PC-3 (cell line): ENCODE measurements at regions not wholly inside any gene's neighbourhood (a gene's known extent, or its start where the extent isn't known, plus 50 kb on each side); places are given as distances from the start of the nearest gene placed in this dataset.

Source experiments
- ATAC-seq: fragments of 200-7000 bp; cut with Tn5 transposase; 2 replicates; pipeline ENCODE4 v1.9.1; 2020; ENCODE audit warnings: mild to moderate bottlenecking, moderate library complexity
- BruUV-seq: library from RNA; stranded (reverse); fragments of 400-500 nt; replicated peaks from 2 replicates; lab custom pipeline; 2021; lab: Mats Ljungman, UMichigan
- CTCF ChIA-PET: fragments of 300-600 bp; sonication (Branson Sonifier 250); formaldehyde crosslinking; loops from one replicate; lab custom pipeline; 2022; ENCODE audit warnings: antibody characterized with exemption; lab: Charles Lee
- POLR2A ChIA-PET: fragments of 300-600 bp; sonication (Branson Sonifier 250); formaldehyde crosslinking; loops from one replicate; lab custom pipeline; 2022; ENCODE audit warnings: antibody characterized with exemption; ENCODE audit not compliant: unreplicated experiment; lab: Charles Lee
- DNase-seq: peaks from one replicate; pipeline ENCODE4 v3.0.0-alpha.2; 2015
- H2AFZ ChIP-seq: fragments of 300-600 bp; sonication (generic); 2 replicates; pipeline ENCODE4 v1.6.0; 2016; ENCODE audit warnings: antibody characterized with exemption, low read length
- H3F3A ChIP-seq: fragments of 300-600 bp; sonication (generic); one replicate; pipeline ENCODE4 v1.6.0; 2017; ENCODE audit warnings: antibody characterized with exemption, low read length, control low read depth, mild to moderate bottlenecking; ENCODE audit not compliant: unreplicated experiment
- H3K27ac ChIP-seq: fragments of 300-600 bp; sonication (generic); 2 replicates; pipeline ENCODE4 v1.5.1; 2016; ENCODE audit warnings: mild to moderate bottlenecking, low read length
- H3K27me3 ChIP-seq: fragments of 300-600 bp; sonication (generic); 2 replicates; pipeline ENCODE4 v1.6.1; 2016; ENCODE audit warnings: low read length, mixed read lengths
- H3K36me3 ChIP-seq: fragments of 300-600 bp; sonication (generic); 2 replicates; pipeline ENCODE4 v1.6.1; 2016; ENCODE audit warnings: low read depth, mixed run types, low read length, mixed read lengths
- H3K4me1 ChIP-seq: fragments of 300-600 bp; sonication (generic); 2 replicates; pipeline ENCODE4 v1.5.1; 2016; ENCODE audit warnings: low read length; ENCODE audit not compliant: insufficient read depth
- H3K4me2 ChIP-seq: fragments of 300-600 bp; sonication (generic); 2 replicates; pipeline ENCODE4 v1.6.0; 2016; ENCODE audit warnings: low read length
- H3K4me3 ChIP-seq: fragments of 300-600 bp; sonication (generic); 2 replicates; pipeline ENCODE4 v1.5.1; 2016; ENCODE audit warnings: mild to moderate bottlenecking, low read length, mixed read lengths
- H3K79me2 ChIP-seq: fragments of 300-600 bp; sonication (generic); 2 replicates; pipeline ENCODE4 v1.6.1; 2017; ENCODE audit warnings: low read length, mixed read lengths
- H3K9ac ChIP-seq: fragments of 300-600 bp; sonication (generic); 2 replicates; pipeline ENCODE4 v1.6.0; 2016; ENCODE audit warnings: mild to moderate bottlenecking, low read length
- H3K9me2 ChIP-seq: fragments of 300-600 bp; sonication (generic); replicated peaks from 2 replicates; pipeline ENCODE4 v1.6.1; 2016; ENCODE audit warnings: mixed run types, low read length, mixed read lengths
- H3K9me3 ChIP-seq: fragments of 300-600 bp; sonication (generic); 2 replicates; pipeline ENCODE4 v1.6.1; 2016; ENCODE audit warnings: low read length, mixed read lengths
- H4K20me1 ChIP-seq: fragments of 300-600 bp; sonication (generic); 2 replicates; pipeline ENCODE4 v1.6.1; 2016; ENCODE audit warnings: low read length, mixed read lengths
- EZH2 ChIP-seq: fragments of 300-600 bp; sonication (generic); IDR thresholded peaks from one replicate; pipeline ENCODE4 v1.6.1; 2017; ENCODE audit warnings: antibody characterized with exemption, mild to moderate bottlenecking, low read length; ENCODE audit not compliant: unreplicated experiment
- EZH2phosphoT487 ChIP-seq: fragments of 300-600 bp; sonication (generic); IDR thresholded peaks from 2 replicates; pipeline ENCODE4 v1.6.1; 2018; ENCODE audit warnings: mild to moderate bottlenecking, antibody characterized with exemption, low read length, borderline replicate concordance
- intact Hi-C: fragments of 100-400 bp; cut with micrococcal nuclease; formaldehyde crosslinking; loops from 2 replicates; pipeline ENCODE4 v1.9.0; 2023
- TF ChIP-seq, protein P1 (sequence below): fragments of 300-600 bp; sonication (generic); conservative IDR thresholded peaks from 2 replicates; pipeline ENCODE4 v1.5.1; 2017; ENCODE audit warnings: antibody characterized with exemption, low read depth, mild to moderate bottlenecking, low read length

DNA sequence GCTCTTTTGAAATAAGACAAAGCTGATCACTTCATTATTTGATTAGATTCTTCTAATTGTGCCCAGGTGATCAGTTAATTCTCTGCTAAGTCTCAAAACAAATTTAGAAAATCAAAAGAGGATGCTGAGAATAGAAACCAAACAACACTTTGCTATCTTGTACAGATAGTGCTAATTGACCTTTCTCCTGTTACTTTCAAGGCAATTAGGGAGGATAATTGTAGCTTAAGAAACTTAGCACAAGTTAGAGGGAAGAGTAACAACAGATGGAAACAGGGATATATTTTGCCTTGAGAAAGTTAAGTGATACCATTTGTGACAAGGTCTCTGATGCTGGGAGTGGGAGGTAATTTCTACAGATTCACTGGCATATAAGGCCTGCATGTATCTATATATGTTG lies 344.8 kb upstream of the GRM7 start:
- ATAC-seq (no peak), DNase-seq (no peak)
- no peaks in the 10 kb centered on the region for H3K36me3 ChIP-seq
- no peaks in the 10 kb centered on the region for H3F3A ChIP-seq
- no peaks in the 10 kb centered on the region for H3K27me3 ChIP-seq
- peaks cover 19% of the 10 kb centered on the region; the same call in 1 of the 2 replicates for H3K9me3 ChIP-seq
- no peak overlapping the region for H3K4me3 ChIP-seq
- intact Hi-C loops, result no loop called here
- H3K79me2 ChIP-seq, result no peaks in the 10 kb centered on the region
- no peak overlapping the region for H3K9ac ChIP-seq
- no TSS peak for BruUV-seq
- ChIA-PET CTCF (no interaction called here), POLR2A (no interaction called here)
- no peaks in the 10 kb centered on the region for H4K20me1 ChIP-seq
- H3K27ac ChIP-seq, result no peak overlapping the region
- TF ChIP-seq EZH2 (no peak), EZH2phosphoT487 (no peak)
- TF ChIP-seq, protein P1, sequence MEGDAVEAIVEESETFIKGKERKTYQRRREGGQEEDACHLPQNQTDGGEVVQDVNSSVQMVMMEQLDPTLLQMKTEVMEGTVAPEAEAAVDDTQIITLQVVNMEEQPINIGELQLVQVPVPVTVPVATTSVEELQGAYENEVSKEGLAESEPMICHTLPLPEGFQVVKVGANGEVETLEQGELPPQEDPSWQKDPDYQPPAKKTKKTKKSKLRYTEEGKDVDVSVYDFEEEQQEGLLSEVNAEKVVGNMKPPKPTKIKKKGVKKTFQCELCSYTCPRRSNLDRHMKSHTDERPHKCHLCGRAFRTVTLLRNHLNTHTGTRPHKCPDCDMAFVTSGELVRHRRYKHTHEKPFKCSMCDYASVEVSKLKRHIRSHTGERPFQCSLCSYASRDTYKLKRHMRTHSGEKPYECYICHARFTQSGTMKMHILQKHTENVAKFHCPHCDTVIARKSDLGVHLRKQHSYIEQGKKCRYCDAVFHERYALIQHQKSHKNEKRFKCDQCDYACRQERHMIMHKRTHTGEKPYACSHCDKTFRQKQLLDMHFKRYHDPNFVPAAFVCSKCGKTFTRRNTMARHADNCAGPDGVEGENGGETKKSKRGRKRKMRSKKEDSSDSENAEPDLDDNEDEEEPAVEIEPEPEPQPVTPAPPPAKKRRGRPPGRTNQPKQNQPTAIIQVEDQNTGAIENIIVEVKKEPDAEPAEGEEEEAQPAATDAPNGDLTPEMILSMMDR, result no peak
- no peaks in the 10 kb centered on the region for H3K4me1 ChIP-seq
- no peaks in the 10 kb centered on the region for H3K9me2 ChIP-seq
- H2AFZ ChIP-seq, result no peak overlapping the region
- no peak overlapping the region for H3K4me2 ChIP-seq

DNA sequence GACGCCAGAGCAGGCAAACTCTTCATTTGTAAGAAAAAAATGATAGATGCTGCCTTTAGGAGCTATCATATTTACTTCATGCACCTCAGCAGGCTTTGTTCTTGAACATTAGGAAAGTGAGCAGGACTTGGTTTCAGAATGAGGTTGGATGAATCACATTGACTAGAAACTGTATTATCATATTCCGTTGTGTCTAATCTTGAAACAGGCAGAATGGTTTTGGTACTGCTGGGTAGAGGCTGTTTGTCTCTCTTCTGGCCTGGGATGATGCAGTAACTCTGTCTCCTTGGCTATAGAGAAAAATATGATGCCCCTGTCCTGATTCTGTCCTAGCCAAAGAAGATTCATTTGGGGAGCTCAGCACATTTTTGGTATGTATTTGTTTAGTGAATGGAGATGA lies 344.2 kb upstream of the GRM7 start:
- Histone ChIP-seq H3K4me3 (no peak overlapping the region), H3K9me3 (peaks cover 16% of the 10 kb centered on the region; the same call in 1 of the 2 replicates), H3K27me3 (no peaks in the 10 kb centered on the region), H3K4me1 (no peaks in the 10 kb centered on the region), H3K27ac (no peak overlapping the region), H4K20me1 (no peaks in the 10 kb centered on the region), H3K36me3 (no peaks in the 10 kb centered on the region), H2AFZ (no peak overlapping the region), H3K9me2 (no peaks in the 10 kb centered on the region), H3K79me2 (no peaks in the 10 kb centered on the region), H3K9ac (no peak overlapping the region), H3K4me2 (no peak overlapping the region), H3F3A (no peaks in the 10 kb centered on the region)
- ChIA-PET CTCF (no interaction called here), POLR2A (no interaction called here)
- BruUV-seq, result no TSS peak
- TF ChIP-seq EZH2phosphoT487 (no peak), EZH2 (no peak)
- TF ChIP-seq, protein P1, result no peak
- ATAC-seq (no peak), DNase-seq (no peak)
- intact Hi-C loops, result no loop called here

DNA sequence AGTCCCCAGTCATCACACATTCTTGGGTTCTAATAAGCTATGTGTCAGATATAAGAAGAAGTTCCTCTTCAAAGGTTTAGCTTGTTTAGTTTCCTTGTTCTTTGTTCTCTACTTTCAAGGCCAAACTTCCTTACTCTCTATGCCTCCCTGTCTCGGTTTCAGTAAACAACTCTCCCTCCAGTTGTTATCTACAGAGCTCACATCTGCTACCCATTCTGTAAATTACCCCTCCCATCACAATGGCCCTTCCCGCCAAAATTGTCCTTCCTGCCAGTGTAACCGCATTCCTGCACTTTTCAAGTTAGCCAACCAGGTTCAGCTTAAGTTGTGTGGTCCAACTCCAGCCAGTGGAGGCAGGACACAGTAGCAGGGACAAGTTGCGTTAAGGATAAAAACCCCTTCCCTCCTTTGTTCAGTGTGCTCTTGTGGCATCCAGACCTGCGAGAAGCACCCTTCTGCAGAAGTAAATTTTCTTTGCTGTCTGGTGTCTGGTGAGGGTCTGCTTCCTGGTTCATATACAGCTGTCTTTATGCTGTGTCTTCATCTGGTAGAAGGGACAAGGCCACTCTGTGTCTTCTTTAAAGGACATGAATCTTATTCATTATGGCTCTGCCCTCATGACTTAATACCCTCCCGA lies 342.1 kb upstream of the GRM7 start:
- Histone ChIP-seq H3K79me2 (no peaks in the 10 kb centered on the region), H3K4me2 (no peak overlapping the region), H3K27ac (no peak overlapping the region), H3K27me3 (no peaks in the 10 kb centered on the region), H3K9ac (no peak overlapping the region), H4K20me1 (no peaks in the 10 kb centered on the region), H2AFZ (no peak overlapping the region), H3K9me3 (peaks cover 29% of the 10 kb centered on the region; the same call in 1 of the 2 replicates), H3K9me2 (no peaks in the 10 kb centered on the region), H3K4me3 (no peak overlapping the region), H3F3A (no peaks in the 10 kb centered on the region), H3K4me1 (no peaks in the 10 kb centered on the region), H3K36me3 (no peaks in the 10 kb centered on the region)
- ATAC-seq (no peak), DNase-seq (no peak)
- no TSS peak for BruUV-seq
- intact Hi-C loops, result no loop called here
- TF ChIP-seq EZH2phosphoT487, result no peak
- TF ChIP-seq, protein P1, result no peak
- no peak for TF ChIP-seq EZH2
- ChIA-PET CTCF (no interaction called here), POLR2A (no interaction called here)
